ENCODE measurements at regions not wholly inside any gene's neighbourhood (a gene's known extent, or its start where the extent isn't known, plus 50 kb on each side); places are given as distances from the start of the nearest gene placed in this dataset.

DNA sequence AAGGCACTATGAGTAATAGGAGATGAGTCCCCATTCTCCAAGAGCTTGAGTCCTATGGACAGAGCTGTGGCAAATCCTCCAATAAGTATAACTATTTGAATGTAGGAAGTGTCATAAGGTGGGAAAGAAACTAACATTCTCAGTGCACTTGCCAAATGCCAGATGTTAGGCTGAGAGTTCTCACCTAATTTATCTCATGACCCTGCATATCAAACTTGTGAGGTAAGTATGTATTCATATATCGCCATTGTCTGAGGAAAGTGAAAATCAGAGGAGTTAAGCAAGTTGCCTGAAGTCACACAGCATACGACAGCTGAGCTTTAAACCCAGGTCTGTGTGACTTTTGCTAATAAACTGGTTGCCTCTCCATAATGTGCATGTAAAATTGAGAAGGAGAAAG, 169.5 kb downstream of the TTC32 start:
- 93 to 94% methylated on average over 2 of the region's 2 CpGs for WGBS, 2 donors
- no peak for ATAC-seq
- Histone ChIP-seq H3K4me1 (no peaks in the 10 kb centered on the region), H3K27ac (no peak overlapping the region), H3K9me3 (no peaks in the 10 kb centered on the region), H3K36me3 (no peaks in the 10 kb centered on the region), H3K27me3 (no peaks in the 10 kb centered on the region), H3K4me3 (no peak overlapping the region)
- intact Hi-C loops (cut with DNase I) = no loop called here
- TF ChIP-seq, protein P1, sequence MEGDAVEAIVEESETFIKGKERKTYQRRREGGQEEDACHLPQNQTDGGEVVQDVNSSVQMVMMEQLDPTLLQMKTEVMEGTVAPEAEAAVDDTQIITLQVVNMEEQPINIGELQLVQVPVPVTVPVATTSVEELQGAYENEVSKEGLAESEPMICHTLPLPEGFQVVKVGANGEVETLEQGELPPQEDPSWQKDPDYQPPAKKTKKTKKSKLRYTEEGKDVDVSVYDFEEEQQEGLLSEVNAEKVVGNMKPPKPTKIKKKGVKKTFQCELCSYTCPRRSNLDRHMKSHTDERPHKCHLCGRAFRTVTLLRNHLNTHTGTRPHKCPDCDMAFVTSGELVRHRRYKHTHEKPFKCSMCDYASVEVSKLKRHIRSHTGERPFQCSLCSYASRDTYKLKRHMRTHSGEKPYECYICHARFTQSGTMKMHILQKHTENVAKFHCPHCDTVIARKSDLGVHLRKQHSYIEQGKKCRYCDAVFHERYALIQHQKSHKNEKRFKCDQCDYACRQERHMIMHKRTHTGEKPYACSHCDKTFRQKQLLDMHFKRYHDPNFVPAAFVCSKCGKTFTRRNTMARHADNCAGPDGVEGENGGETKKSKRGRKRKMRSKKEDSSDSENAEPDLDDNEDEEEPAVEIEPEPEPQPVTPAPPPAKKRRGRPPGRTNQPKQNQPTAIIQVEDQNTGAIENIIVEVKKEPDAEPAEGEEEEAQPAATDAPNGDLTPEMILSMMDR (IDR thresholded peaks at IDR 0.05) = no peak
- no peak for DNase-seq

GRCh38 chr2:19731515-19731914, 170.3 kb downstream of the TTC32 start:
- Histone ChIP-seq H3K4me3 (no peak overlapping the region), H3K27me3 (no peaks in the 10 kb centered on the region), H3K27ac (no peak overlapping the region), H3K4me1 (no peaks in the 10 kb centered on the region), H3K36me3 (no peaks in the 10 kb centered on the region), H3K9me3 (no peaks in the 10 kb centered on the region)
- TF ChIP-seq, protein P1 (IDR thresholded peaks at IDR 0.05) = no peak
- intact Hi-C loops (cut with DNase I) = no loop called here
- WGBS, 2 donors = 93 to 100% methylated on average over 2 of the region's 2 CpGs
- no peak for DNase-seq
- ATAC-seq = no peak

GRCh38 chr2:19731037-19731436, 170.7 kb downstream of the TTC32 start:
- 62 to 63% methylated on average over 3 of the region's 3 CpGs for WGBS, 2 donors
- TF ChIP-seq, protein P1 (IDR thresholded peaks at IDR 0.05) = no peak

DNA sequence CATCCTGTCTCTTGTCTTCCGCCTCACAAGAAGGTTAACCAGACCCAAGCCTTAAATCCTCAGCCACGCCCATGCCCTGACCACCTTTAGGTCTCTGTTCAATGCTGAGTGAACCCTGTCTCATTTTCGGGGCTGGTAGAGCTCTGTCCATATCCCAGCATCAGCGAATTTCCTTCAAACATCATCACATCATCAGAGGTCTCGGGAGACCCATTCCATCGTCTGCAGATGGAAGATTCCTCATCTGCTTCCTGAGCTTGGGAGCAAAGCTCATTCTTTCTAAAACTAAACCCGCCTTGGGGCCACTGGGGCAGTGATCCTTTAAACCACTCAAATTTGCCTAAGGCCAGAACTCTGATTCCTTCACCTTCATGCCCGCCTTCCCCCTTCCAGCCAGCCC, 173.7 kb downstream of the TTC32 start:
- TF ChIP-seq, protein P1 (IDR thresholded peaks at IDR 0.05) = no peak
- intact Hi-C loops (cut with DNase I) = no loop called here

More at GRCh38 chr2:19731037-19731436, 170.7 kb downstream of the TTC32 start:
- Histone ChIP-seq H3K27me3 (no peaks in the 10 kb centered on the region), H3K27ac (no peak overlapping the region), H3K4me1 (no peaks in the 10 kb centered on the region), H3K4me3 (no peak overlapping the region), H3K36me3 (no peaks in the 10 kb centered on the region), H3K9me3 (no peaks in the 10 kb centered on the region)
- ATAC-seq (no peak), DNase-seq (no peak)
- intact Hi-C loops (cut with DNase I) = no loop called here

More for the DNA sequence above, 173.7 kb downstream of the TTC32 start:
- Histone ChIP-seq H3K4me1 (peaks cover 0 to 3% (median 0%) of the 10 kb centered on the region in 9 donors), H3K9me3 (no peaks in the 10 kb centered on the region), H3K4me3 (no peak overlapping the region), H3K27me3 (no peaks in the 10 kb centered on the region), H3K36me3 (no peaks in the 10 kb centered on the region), H3K27ac (no peak overlapping the region)
- WGBS, 2 donors = 75 to 76% methylated on average over 8 of the region's 8 CpGs
- DNase-seq (no peak), ATAC-seq (no peak)
